SHP77 (cell line): ENCODE measurements at regions not wholly inside any gene's neighbourhood (a gene's known extent, or its start where the extent isn't known, plus 50 kb on each side); places are given as distances from the start of the nearest gene placed in this dataset.

Experiments
- DNase-seq, 2 experiments: peaks; one replicate each; lab custom pipeline; 2025; lab: John Stamatoyannopoulos, UW

- no peak for DNase-seq
These were observed 57.8 kb upstream of the ETAA1 start for GRCh38 chr2:67339234-67339885.

GRCh38 chr2:67340133-67341011, 56.8 kb upstream of the ETAA1 start:
- DNase-seq: no peak

GRCh38 chr2:67341012-67341318, 56.2 kb upstream of the ETAA1 start:
- DNase-seq: no peak

- DNase-seq: no peak
These were observed 55.8 kb upstream of the ETAA1 start for GRCh38 chr2:67341336-67341735.

GRCh38 chr2:67342394-67342793, 54.7 kb upstream of the ETAA1 start:
- DNase-seq: no peak

GRCh38 chr2:67346718-67347407, 50.3 kb upstream of the ETAA1 start:
- no peak for DNase-seq
